ENCODE measurements at regions not wholly inside any gene's neighbourhood (a gene's known extent, or its start where the extent isn't known, plus 50 kb on each side); places are given as distances from the start of the nearest gene placed in this dataset.
A peak's percentile ranks its signal among the peaks of the same experiment; 100 is the strongest.
"Not testable (repeated sequence)": the region's sequence is repeated elsewhere in the genome, so short reads cannot be mapped to it uniquely, and the experiment has no call there.

- H3K27me3 Mint-ChIP-seq; H3K36me3 Mint-ChIP-seq (ENCODE audit: low read depth); H3K27ac Mint-ChIP-seq; H3K4me3 Mint-ChIP-seq: not testable (repeated sequence)
- Mint-ChIP-seq H3K4me1 (ENCODE audit: low read depth) (peaks cover 23% of the 10 kb centered on the region), H3K9me3 (peaks cover 15% of the 10 kb centered on the region)
- intact Hi-C loops (cut with micrococcal nuclease): loop anchor here (10.0 kb wide), 1 partner anchor 58 kb away; no protein-coding TSS in a partner anchor
These were observed 61.7 kb downstream of the RHOU start for GRCh38 chr1:228796945-228797344.

- Mint-ChIP-seq H3K4me3 (no peak overlapping the region), H3K36me3 (ENCODE audit: low read depth) (peaks cover 9% of the 10 kb centered on the region), H3K9me3 (peaks cover 15% of the 10 kb centered on the region), H3K4me1 (ENCODE audit: low read depth) (peaks cover 23% of the 10 kb centered on the region), H3K27me3 (no peaks in the 10 kb centered on the region), H3K27ac (no peak overlapping the region)
- intact Hi-C loops (cut with micrococcal nuclease): loop anchor here (10.0 kb wide), 1 partner anchor 57 kb away; no protein-coding TSS in a partner anchor
These were observed 62.8 kb downstream of the RHOU start for GRCh38 chr1:228798035-228798434.

GRCh38 chr1:228798548-228798947, 63.3 kb downstream of the RHOU start:
- intact Hi-C loops (cut with micrococcal nuclease): loop anchor here (10.0 kb wide), 1 partner anchor 56 kb away; no protein-coding TSS in a partner anchor
- H3K4me1 Mint-ChIP-seq (ENCODE audit: low read depth): peaks cover 23% of the 10 kb centered on the region
- H3K36me3 Mint-ChIP-seq (ENCODE audit: low read depth): peaks cover 9% of the 10 kb centered on the region
- no peak overlapping the region for H3K27ac Mint-ChIP-seq
- H3K27me3 Mint-ChIP-seq: no peaks in the 10 kb centered on the region
- peaks cover 15% of the 10 kb centered on the region for H3K9me3 Mint-ChIP-seq
- H3K4me3 Mint-ChIP-seq: no peak overlapping the region

GRCh38 chr1:228799924-228800323, 64.6 kb downstream of the RHOU start:
- Mint-ChIP-seq H3K4me3 (no peak overlapping the region), H3K9me3 (peaks cover 15% of the 10 kb centered on the region), H3K4me1 (ENCODE audit: low read depth) (peaks cover 23% of the 10 kb centered on the region), H3K27me3 (no peaks in the 10 kb centered on the region), H3K27ac (peak overlapping the region; percentile 74), H3K36me3 (ENCODE audit: low read depth) (peaks cover 9% of the 10 kb centered on the region)
- intact Hi-C loops (cut with micrococcal nuclease): loop anchor here (10.0 kb wide), 1 partner anchor 55 kb away; no protein-coding TSS in a partner anchor

GRCh38 chr1:228801068-228801467, 65.8 kb downstream of the RHOU start:
- Mint-ChIP-seq H3K4me1 (ENCODE audit: low read depth) (peaks cover 23% of the 10 kb centered on the region), H3K27me3 (peaks cover 2% of the 10 kb centered on the region), H3K4me3 (no peak overlapping the region), H3K9me3 (peaks cover 15% of the 10 kb centered on the region), H3K27ac (no peak overlapping the region), H3K36me3 (ENCODE audit: low read depth) (peaks cover 9% of the 10 kb centered on the region)
- intact Hi-C loops (cut with micrococcal nuclease): no loop called here

- H3K9me3 Mint-ChIP-seq: peaks cover 15% of the 10 kb centered on the region
- no peak overlapping the region for H3K27ac Mint-ChIP-seq
- H3K4me3 Mint-ChIP-seq: no peak overlapping the region
- H3K4me1 Mint-ChIP-seq (ENCODE audit: low read depth): peaks cover 23% of the 10 kb centered on the region
- intact Hi-C loops (cut with micrococcal nuclease): no loop called here
- H3K27me3 Mint-ChIP-seq: peaks cover 2% of the 10 kb centered on the region
- H3K36me3 Mint-ChIP-seq (ENCODE audit: low read depth): peaks cover 9% of the 10 kb centered on the region
These were observed 67.3 kb downstream of the RHOU start for GRCh38 chr1:228802386-228803220.

GRCh38 chr1:228803421-228803820, 68.1 kb downstream of the RHOU start:
- Mint-ChIP-seq H3K4me3 (no peak overlapping the region), H3K4me1 (ENCODE audit: low read depth) (peaks cover 21% of the 10 kb centered on the region), H3K27ac (no peak overlapping the region), H3K9me3 (peaks cover 15% of the 10 kb centered on the region), H3K36me3 (ENCODE audit: low read depth) (peaks cover 9% of the 10 kb centered on the region), H3K27me3 (peaks cover 2% of the 10 kb centered on the region)
- intact Hi-C loops (cut with micrococcal nuclease): no loop called here

GRCh38 chr1:228804173-228804572, 68.9 kb downstream of the RHOU start:
- Mint-ChIP-seq H3K27ac (no peak overlapping the region), H3K4me3 (no peak overlapping the region), H3K27me3 (peaks cover 2% of the 10 kb centered on the region), H3K4me1 (ENCODE audit: low read depth) (peaks cover 24% of the 10 kb centered on the region), H3K36me3 (ENCODE audit: low read depth) (peaks cover 9% of the 10 kb centered on the region), H3K9me3 (peaks cover 13% of the 10 kb centered on the region)
- intact Hi-C loops (cut with micrococcal nuclease): no loop called here

GRCh38 chr1:228804640-228805413, 69.5 kb downstream of the RHOU start:
- Mint-ChIP-seq H3K36me3 (ENCODE audit: low read depth) (peaks cover 5% of the 10 kb centered on the region), H3K27me3 (peaks cover 2% of the 10 kb centered on the region), H3K9me3 (peaks cover 7% of the 10 kb centered on the region), H3K27ac (peak overlapping the region; percentile 18), H3K4me1 (ENCODE audit: low read depth) (peaks cover 24% of the 10 kb centered on the region), H3K4me3 (no peak overlapping the region)
- intact Hi-C loops (cut with micrococcal nuclease): no loop called here

GRCh38 chr1:228807904-228808605, 72.8 kb downstream of the RHOU start:
- H3K27ac Mint-ChIP-seq: no peak overlapping the region
- H3K4me1 Mint-ChIP-seq (ENCODE audit: low read depth): peaks cover 42% of the 10 kb centered on the region
- H3K36me3 Mint-ChIP-seq (ENCODE audit: low read depth): no peaks in the 10 kb centered on the region
- peaks cover 2% of the 10 kb centered on the region for H3K27me3 Mint-ChIP-seq
- intact Hi-C loops (cut with micrococcal nuclease): no loop called here
- H3K9me3 Mint-ChIP-seq: no peaks in the 10 kb centered on the region
- no peak overlapping the region for H3K4me3 Mint-ChIP-seq

GRCh38 chr1:228809621-228810394, 74.5 kb downstream of the RHOU start:
- H3K4me3 Mint-ChIP-seq: no peak overlapping the region
- peaks cover 43% of the 10 kb centered on the region for H3K4me1 Mint-ChIP-seq (ENCODE audit: low read depth)
- peak overlapping the region; percentile 77 for H3K27ac Mint-ChIP-seq
- intact Hi-C loops (cut with micrococcal nuclease): no loop called here
- no peaks in the 10 kb centered on the region for H3K36me3 Mint-ChIP-seq (ENCODE audit: low read depth)
- H3K27me3 Mint-ChIP-seq: peaks cover 2% of the 10 kb centered on the region
- no peaks in the 10 kb centered on the region for H3K9me3 Mint-ChIP-seq

GRCh38 chr1:228810395-228810758, 75.1 kb downstream of the RHOU start:
- Mint-ChIP-seq H3K4me1 (ENCODE audit: low read depth) (peaks cover 43% of the 10 kb centered on the region), H3K4me3 (no peak overlapping the region), H3K36me3 (ENCODE audit: low read depth) (no peaks in the 10 kb centered on the region), H3K27me3 (peaks cover 2% of the 10 kb centered on the region), H3K9me3 (no peaks in the 10 kb centered on the region), H3K27ac (peak overlapping the region; percentile 77)
- intact Hi-C loops (cut with micrococcal nuclease): no loop called here
